ENCODE measurements at regions not wholly inside any gene's neighbourhood (a gene's known extent, or its start where the extent isn't known, plus 50 kb on each side); places are given as distances from the start of the nearest gene placed in this dataset.

- no peak for TF ChIP-seq POLR2A (IDR thresholded peaks at IDR 0.05; ENCODE audit: low read depth, low read length)
- no peak for TF ChIP-seq PAX5 (IDR thresholded peaks at IDR 0.05; ENCODE audit: insufficient read depth, low read length, severe bottlenecking)
- no peak for TF ChIP-seq POLR2AphosphoS5 (IDR thresholded peaks at IDR 0.05; ENCODE audit: low read depth, low read length)
- no peak for TF ChIP-seq SPI1 (IDR thresholded peaks at IDR 0.05; ENCODE audit: low read depth, low read length)
- TF ChIP-seq TAF1 (IDR thresholded peaks at IDR 0.05; ENCODE audit: low read depth, low read length): no peak
- TF ChIP-seq POU2F2 (IDR thresholded peaks at IDR 0.05; ENCODE audit: low read depth, low read length): no peak
These were observed 76.4 kb upstream of the PRSS58 start for GRCh38 chr7:142334236-142334635.
